Gastrocnemius medialis (tissue), 4 donors: ENCODE measurements at regions not wholly inside any gene's neighbourhood (a gene's known extent, or its start where the extent isn't known, plus 50 kb on each side); places are given as distances from the start of the nearest gene placed in this dataset.

Source experiments
- ATAC-seq, 2 donors: fragments of 150-250 bp; one replicate each; pipeline ENCODE4 v1.9.1; 2016
- DNase-seq, 2 donors: peaks; one replicate each; pipeline ENCODE4 v3.0.0-alpha.2; 2019
- H3K27ac ChIP-seq, 4 donors: fragments of 200-600 bp; sonication (generic); 1 replicate in 1 of 4; 2 replicates in 3 of 4; pipeline ENCODE4 v1.5.1; 2016 to 2018; ENCODE audit warnings: mild to moderate bottlenecking in 2 of 4, moderate library complexity in 1 of 4
- H3K27me3 ChIP-seq, 3 donors: fragments of 200-600 bp; sonication (generic) in 2 of 3; 1 replicate in 1 of 3; 2 replicates in 2 of 3; pipeline versions ENCODE4 v1.5.1 to v1.6.0; 2016 to 2019; ENCODE audit warnings: mild to moderate bottlenecking in 1 of 3, moderate library complexity in 1 of 3
- H3K36me3 ChIP-seq, 2 donors: fragments of 200-600 bp; sonication (generic) in 1 of 2; one replicate each; pipeline ENCODE4 v1.5.1; 2017 to 2018
- H3K4me1 ChIP-seq, 2 donors: fragments of 200-600 bp; sonication (generic) in 1 of 2; one replicate each; pipeline ENCODE4 v1.5.1; 2016 to 2017; ENCODE audit warnings: mild to moderate bottlenecking in 2 of 2
- H3K4me3 ChIP-seq, 4 donors: fragments of 200-600 bp; sonication (generic) in 3 of 4; 1 replicate in 1 of 4; 2 replicates in 3 of 4; pipeline ENCODE4 v1.5.1; 2016 to 2019; ENCODE audit warnings: mild to moderate bottlenecking in 2 of 4
- H3K9me3 ChIP-seq, 3 donors: fragments of 200-600 bp; sonication (generic) in 2 of 3; 1 replicate in 1 of 3; 2 replicates in 2 of 3; pipeline ENCODE4 v1.5.1; 2016 to 2019
- CTCF ChIP-seq, 5 experiments: fragments of 450-650 bp in 3 of 5; fragments of 200-600 bp in 2 of 5; sonication (generic) in 2 of 5; IDR thresholded peaks in 4 of 5; conservative IDR thresholded peaks in 1 of 5; 1 replicate in 4 of 5; 2 replicates in 1 of 5; pipeline ENCODE4 v1.5.1; 2016 to 2019; ENCODE audit warnings: antibody characterized with exemption in 5 of 5, mild to moderate bottlenecking in 3 of 5, moderate library complexity in 3 of 5
- POLR2A ChIP-seq, 2 donors: fragments of 450-650 bp; IDR thresholded peaks; one replicate each; pipeline ENCODE4 v1.6.1; 2017; ENCODE audit warnings: antibody characterized with exemption in 2 of 2, mild to moderate bottlenecking in 2 of 2, moderate library complexity in 2 of 2
- in situ Hi-C, 4 donors: fragments of 200-750 bp; cut with MboI; loops; one replicate each; pipeline versions ENCODE4 v1.15.0 to v1.8.0; 2017; ENCODE audit warnings: low sequenced_read_pairs in 4 of 4
- intact Hi-C: fragments of 100-400 bp; cut with DNase I; formaldehyde crosslinking; loops from one replicate; pipeline ENCODE4 v1.15.1; 2023; ENCODE audit warnings: low total_unique reads

DNA sequence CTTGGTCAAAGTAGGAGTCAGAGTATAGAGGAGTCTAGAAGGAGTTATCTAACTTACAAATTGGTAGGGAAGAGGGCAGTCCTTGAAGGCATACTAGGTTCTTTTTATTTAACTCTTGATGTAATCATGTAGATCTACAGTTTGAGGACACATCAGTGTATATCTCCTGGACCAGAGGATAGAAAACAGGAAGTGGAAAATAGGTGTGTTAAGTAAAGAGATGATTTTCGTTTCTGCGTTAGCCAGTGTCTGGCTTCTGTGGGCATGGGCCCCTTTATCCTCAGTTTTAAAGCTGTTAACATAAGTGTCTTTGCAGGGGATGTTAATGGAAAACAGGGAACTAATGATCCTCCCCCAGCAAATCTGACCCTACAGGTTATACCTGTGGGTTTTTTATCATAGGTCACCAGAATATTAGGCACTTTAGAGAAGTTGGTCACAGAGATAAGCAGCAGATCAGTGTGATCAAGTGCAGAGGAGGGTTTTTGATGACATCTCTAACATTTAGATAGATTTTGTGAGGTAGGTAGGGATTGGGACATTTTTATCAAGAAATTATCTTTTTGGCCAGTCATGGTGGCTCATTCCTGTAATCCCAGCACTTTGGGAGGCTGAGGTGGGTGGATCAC lies 58.6 kb upstream of the PRSS1 start:
- no peak for ATAC-seq
- in situ Hi-C loops: no loop called here
- no peaks in the 10 kb centered on the region for H3K36me3 ChIP-seq

GRCh38 chr7:142689439-142690120 lies 59.7 kb upstream of the PRSS1 start:
- in situ Hi-C loops: no loop called here
- H3K4me1 ChIP-seq: no peaks in the 10 kb centered on the region
- no peak overlapping the region for H3K4me3 ChIP-seq
- no peaks in the 10 kb centered on the region for H3K27me3 ChIP-seq
- H3K27ac ChIP-seq: no peak overlapping the region
- no peak for TF ChIP-seq POLR2A (IDR thresholded peaks at IDR 0.05)
- TF ChIP-seq CTCF (IDR thresholded peaks at IDR 0.05 in 4 of 5, conservative IDR thresholded peaks at IDR 0.05 in 1 of 5): no peak
- H3K9me3 ChIP-seq: no peaks in the 10 kb centered on the region
- intact Hi-C loops: no loop called here
- no peaks in the 10 kb centered on the region for H3K36me3 ChIP-seq
- no peak for ATAC-seq
- DNase-seq: no peak

More for the DNA sequence above, 58.6 kb upstream of the PRSS1 start:
- H3K27me3 ChIP-seq: no peaks in the 10 kb centered on the region
- intact Hi-C loops: no loop called here
- no peak for DNase-seq
- H3K4me1 ChIP-seq: no peaks in the 10 kb centered on the region
- TF ChIP-seq CTCF (IDR thresholded peaks at IDR 0.05 in 4 of 5, conservative IDR thresholded peaks at IDR 0.05 in 1 of 5): no peak
- no peak for TF ChIP-seq POLR2A (IDR thresholded peaks at IDR 0.05)
- no peak overlapping the region for H3K27ac ChIP-seq
- no peaks in the 10 kb centered on the region for H3K9me3 ChIP-seq
- H3K4me3 ChIP-seq: no peak overlapping the region

DNA sequence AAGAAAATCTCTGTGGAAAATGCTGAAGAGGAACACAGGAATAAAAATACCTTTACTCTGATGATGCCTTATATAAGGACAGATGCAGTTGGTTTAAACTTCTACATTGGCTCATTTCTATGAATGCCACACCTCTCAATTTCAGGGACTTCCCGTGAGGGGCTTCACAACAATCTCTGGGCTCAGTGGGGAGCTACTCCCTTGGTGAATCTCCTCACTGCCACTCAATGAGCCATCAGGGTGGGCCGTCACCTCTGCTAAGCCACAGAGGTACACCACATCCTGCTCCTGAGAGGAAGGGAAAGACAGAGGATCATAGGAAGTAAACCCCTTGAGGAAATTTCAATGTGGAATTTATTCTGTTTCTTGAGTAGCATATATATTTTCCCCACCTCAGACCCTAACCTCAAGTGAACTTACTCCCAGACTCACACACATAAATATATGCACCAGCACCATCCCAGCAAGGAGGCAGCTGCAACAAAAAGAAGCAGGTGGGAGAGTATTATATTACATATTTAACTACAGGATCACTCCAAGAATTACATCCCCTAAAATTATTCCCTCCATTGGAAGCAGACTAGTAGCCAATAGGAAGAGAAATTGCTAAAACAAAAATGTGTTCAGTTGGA lies 63.3 kb upstream of the PRSS1 start:
- DNase-seq (no peak), ATAC-seq (no peak)
- Histone ChIP-seq H3K27me3 (no peaks in the 10 kb centered on the region), H3K27ac (no peak overlapping the region), H3K9me3 (no peaks in the 10 kb centered on the region), H3K4me3 (no peak overlapping the region), H3K36me3 (no peaks in the 10 kb centered on the region), H3K4me1 (no peaks in the 10 kb centered on the region)
- TF ChIP-seq CTCF (IDR thresholded peaks at IDR 0.05 in 4 of 5, conservative IDR thresholded peaks at IDR 0.05 in 1 of 5) (no peak), POLR2A (IDR thresholded peaks at IDR 0.05) (no peak)
- intact Hi-C loops (no loop called here), in situ Hi-C loops (no loop called here)

- Histone ChIP-seq H3K36me3 (no peaks in the 10 kb centered on the region), H3K9me3 (no peaks in the 10 kb centered on the region), H3K27ac (no peak overlapping the region), H3K4me1 (no peaks in the 10 kb centered on the region), H3K27me3 (no peaks in the 10 kb centered on the region), H3K4me3 (no peak overlapping the region)
- DNase-seq (no peak), ATAC-seq (no peak)
- TF ChIP-seq POLR2A (IDR thresholded peaks at IDR 0.05) (no peak), CTCF (IDR thresholded peaks at IDR 0.05 in 4 of 5, conservative IDR thresholded peaks at IDR 0.05 in 1 of 5) (no peak)
- in situ Hi-C loops: no loop called here
- intact Hi-C loops: no loop called here
Measured at GRCh38 chr7:142681314-142682092, 67.8 kb upstream of the PRSS1 start.
